Sigmoid colon (tissue), 4 donors: ENCODE measurements at regions not wholly inside any gene's neighbourhood (a gene's known extent, or its start where the extent isn't known, plus 50 kb on each side); places are given as distances from the start of the nearest gene placed in this dataset.

Experiments
- POLR2A ChIP-seq, 2 donors: fragments of 450-650 bp; IDR thresholded peaks; one replicate each; pipeline ENCODE4 v1.6.1; 2016; ENCODE audit warnings: antibody characterized with exemption in 2 of 2, mild to moderate bottlenecking in 2 of 2, moderate library complexity in 2 of 2
- POLR2AphosphoS5 ChIP-seq, 4 donors: sonication (generic); formaldehyde crosslinking; IDR thresholded peaks; one replicate each; pipeline ENCODE4 v1.6.1; 2017; ENCODE audit warnings: antibody characterized with exemption in 4 of 4
- TF ChIP-seq, protein P1 (sequence below), 4 experiments: fragments of 450-650 bp in 3 of 4; fragments of 200-600 bp in 1 of 4; IDR thresholded peaks; one replicate each; pipeline ENCODE4 v1.5.1; 2016 to 2019; ENCODE audit warnings: antibody characterized with exemption in 4 of 4, mild to moderate bottlenecking in 3 of 4, moderate library complexity in 2 of 4

DNA sequence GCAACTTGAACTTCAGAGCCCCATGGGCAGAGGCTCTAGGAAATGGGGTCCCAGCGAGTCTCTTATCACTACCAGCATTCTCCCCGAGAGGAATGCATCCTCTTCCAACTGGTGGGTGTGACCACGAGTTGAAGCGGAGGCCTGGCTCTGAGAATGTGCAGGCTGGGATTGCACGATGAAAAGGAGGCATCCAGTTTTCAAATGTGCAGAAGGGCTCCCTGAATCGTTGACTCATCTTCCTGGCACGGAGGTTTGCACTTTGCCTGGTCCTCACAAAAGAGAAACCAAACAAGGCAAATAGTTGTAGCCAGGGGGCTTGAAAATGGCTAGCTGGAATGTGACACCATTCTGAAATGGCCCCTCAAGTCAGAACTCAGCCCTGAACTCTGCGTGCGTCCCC is 216.7 kb downstream of the GLI2 start:
- TF ChIP-seq, protein P1, sequence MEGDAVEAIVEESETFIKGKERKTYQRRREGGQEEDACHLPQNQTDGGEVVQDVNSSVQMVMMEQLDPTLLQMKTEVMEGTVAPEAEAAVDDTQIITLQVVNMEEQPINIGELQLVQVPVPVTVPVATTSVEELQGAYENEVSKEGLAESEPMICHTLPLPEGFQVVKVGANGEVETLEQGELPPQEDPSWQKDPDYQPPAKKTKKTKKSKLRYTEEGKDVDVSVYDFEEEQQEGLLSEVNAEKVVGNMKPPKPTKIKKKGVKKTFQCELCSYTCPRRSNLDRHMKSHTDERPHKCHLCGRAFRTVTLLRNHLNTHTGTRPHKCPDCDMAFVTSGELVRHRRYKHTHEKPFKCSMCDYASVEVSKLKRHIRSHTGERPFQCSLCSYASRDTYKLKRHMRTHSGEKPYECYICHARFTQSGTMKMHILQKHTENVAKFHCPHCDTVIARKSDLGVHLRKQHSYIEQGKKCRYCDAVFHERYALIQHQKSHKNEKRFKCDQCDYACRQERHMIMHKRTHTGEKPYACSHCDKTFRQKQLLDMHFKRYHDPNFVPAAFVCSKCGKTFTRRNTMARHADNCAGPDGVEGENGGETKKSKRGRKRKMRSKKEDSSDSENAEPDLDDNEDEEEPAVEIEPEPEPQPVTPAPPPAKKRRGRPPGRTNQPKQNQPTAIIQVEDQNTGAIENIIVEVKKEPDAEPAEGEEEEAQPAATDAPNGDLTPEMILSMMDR (IDR thresholded peaks at IDR 0.05), result no peak
- TF ChIP-seq POLR2AphosphoS5 (IDR thresholded peaks at IDR 0.05) (no peak), POLR2A (IDR thresholded peaks at IDR 0.05) (no peak)
